ENCODE measurements at regions not wholly inside any gene's neighbourhood (a gene's known extent, or its start where the extent isn't known, plus 50 kb on each side); places are given as distances from the start of the nearest gene placed in this dataset.

DNA sequence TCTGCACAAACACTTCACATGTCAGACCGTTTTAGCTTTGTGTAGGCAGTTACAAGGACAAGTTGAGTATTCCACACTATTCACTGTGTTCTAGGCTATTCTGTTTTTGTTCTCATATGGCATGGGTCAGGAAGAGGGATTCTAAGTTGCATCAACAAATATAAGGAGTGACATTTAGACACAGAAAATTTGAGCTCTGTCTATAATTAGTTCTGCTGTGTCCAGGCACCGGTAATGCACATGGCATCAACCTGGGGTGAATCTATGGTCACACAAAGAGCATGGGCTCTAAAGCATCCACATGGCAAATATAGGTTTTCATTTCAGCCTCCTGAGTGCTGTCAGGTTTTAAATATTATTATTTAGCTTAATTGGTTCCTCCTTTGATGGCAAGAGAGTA is 130.4 kb upstream of the PMFBP1 start:
- CTCF ChIA-PET: no interaction called here
- no peaks in the 10 kb centered on the region for H3K36me3 ChIP-seq (ENCODE audit: control insufficient read depth in 2 of 2, insufficient read depth in 1 of 2, low read length in 2 of 2)
- H3K4me3 ChIP-seq (ENCODE audit: low read depth, low read length): no peak overlapping the region
- H3K4me1 ChIP-seq (ENCODE audit: control insufficient read depth, insufficient read depth, low read length): no peaks in the 10 kb centered on the region
- POLR2A ChIA-PET: no interaction called here
- TF ChIP-seq ZNF555 (tag by site-specific recombination; conservative IDR thresholded peaks at IDR 0.05) (no peak), ZBTB21 (tag by site-specific recombination; IDR thresholded peaks at IDR 0.05) (no peak), GLIS1 (tag by site-specific recombination; IDR thresholded peaks at IDR 0.05) (no peak), ZNF521 (tag by site-specific recombination; IDR thresholded peaks at IDR 0.05) (no peak), MEIS1 (CRISPR knock-in tag; IDR thresholded peaks at IDR 0.05; ENCODE audit: borderline replicate concordance) (no peak), ZNF701 (tag by site-specific recombination; IDR thresholded peaks at IDR 0.05) (no peak), ZBTB1 (tag by site-specific recombination; IDR thresholded peaks at IDR 0.05) (no peak), ZNF133 (tag by site-specific recombination; IDR thresholded peaks at IDR 0.05) (no peak), ZNF214 (tag by site-specific recombination; IDR thresholded peaks at IDR 0.05; ENCODE audit: borderline replicate concordance) (no peak), SP3 (tag by site-specific recombination; IDR thresholded peaks at IDR 0.05) (no peak), FEZF1 (tag by site-specific recombination; IDR thresholded peaks at IDR 0.05) (no peak), GLIS2 (tag by site-specific recombination; IDR thresholded peaks at IDR 0.05) (no peak), ZNF530 (tag by site-specific recombination; IDR thresholded peaks at IDR 0.05; ENCODE audit: low read depth) (no peak), HOXD13 (CRISPR knock-in tag; IDR thresholded peaks at IDR 0.05; ENCODE audit: borderline replicate concordance) (no peak), KLF1 (tag by site-specific recombination; IDR thresholded peaks at IDR 0.05) (no peak), ZNF792 (tag by site-specific recombination; IDR thresholded peaks at IDR 0.05) (no peak)
- TF ChIP-seq, protein P1, sequence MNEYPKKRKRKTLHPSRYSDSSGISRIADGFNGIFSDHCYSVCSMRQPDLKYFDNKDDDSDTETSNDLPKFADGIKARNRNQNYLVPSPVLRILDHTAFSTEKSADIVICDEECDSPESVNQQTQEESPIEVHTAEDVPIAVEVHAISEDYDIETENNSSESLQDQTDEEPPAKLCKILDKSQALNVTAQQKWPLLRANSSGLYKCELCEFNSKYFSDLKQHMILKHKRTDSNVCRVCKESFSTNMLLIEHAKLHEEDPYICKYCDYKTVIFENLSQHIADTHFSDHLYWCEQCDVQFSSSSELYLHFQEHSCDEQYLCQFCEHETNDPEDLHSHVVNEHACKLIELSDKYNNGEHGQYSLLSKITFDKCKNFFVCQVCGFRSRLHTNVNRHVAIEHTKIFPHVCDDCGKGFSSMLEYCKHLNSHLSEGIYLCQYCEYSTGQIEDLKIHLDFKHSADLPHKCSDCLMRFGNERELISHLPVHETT (tag by site-specific recombination; IDR thresholded peaks at IDR 0.05): no peak
- TF ChIP-seq, protein P2, sequence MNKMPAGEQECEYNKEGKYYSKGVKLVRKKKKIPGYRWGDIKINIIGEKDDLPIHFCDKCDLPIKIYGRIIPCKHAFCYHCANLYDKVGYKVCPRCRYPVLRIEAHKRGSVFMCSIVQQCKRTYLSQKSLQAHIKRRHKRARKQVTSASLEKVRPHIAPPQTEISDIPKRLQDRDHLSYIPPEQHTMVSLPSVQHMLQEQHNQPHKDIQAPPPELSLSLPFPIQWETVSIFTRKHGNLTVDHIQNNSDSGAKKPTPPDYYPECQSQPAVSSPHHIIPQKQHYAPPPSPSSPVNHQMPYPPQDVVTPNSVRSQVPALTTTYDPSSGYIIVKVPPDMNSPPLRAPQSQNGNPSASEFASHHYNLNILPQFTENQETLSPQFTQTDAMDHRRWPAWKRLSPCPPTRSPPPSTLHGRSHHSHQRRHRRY (tag by site-specific recombination; IDR thresholded peaks at IDR 0.05): no peak
- TF ChIP-seq, protein P3, sequence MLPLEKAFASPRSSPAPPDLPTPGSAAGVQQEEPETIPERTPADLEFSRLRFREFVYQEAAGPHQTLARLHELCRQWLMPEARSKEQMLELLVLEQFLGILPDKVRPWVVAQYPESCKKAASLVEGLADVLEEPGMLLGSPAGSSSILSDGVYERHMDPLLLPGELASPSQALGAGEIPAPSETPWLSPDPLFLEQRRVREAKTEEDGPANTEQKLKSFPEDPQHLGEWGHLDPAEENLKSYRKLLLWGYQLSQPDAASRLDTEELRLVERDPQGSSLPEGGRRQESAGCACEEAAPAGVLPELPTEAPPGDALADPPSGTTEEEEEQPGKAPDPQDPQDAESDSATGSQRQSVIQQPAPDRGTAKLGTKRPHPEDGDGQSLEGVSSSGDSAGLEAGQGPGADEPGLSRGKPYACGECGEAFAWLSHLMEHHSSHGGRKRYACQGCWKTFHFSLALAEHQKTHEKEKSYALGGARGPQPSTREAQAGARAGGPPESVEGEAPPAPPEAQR (tag by site-specific recombination; IDR thresholded peaks at IDR 0.05): no peak
- TF ChIP-seq, protein P4, sequence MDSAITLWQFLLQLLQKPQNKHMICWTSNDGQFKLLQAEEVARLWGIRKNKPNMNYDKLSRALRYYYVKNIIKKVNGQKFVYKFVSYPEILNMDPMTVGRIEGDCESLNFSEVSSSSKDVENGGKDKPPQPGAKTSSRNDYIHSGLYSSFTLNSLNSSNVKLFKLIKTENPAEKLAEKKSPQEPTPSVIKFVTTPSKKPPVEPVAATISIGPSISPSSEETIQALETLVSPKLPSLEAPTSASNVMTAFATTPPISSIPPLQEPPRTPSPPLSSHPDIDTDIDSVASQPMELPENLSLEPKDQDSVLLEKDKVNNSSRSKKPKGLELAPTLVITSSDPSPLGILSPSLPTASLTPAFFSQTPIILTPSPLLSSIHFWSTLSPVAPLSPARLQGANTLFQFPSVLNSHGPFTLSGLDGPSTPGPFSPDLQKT (IDR thresholded peaks at IDR 0.05; ENCODE audit: borderline replicate concordance, low read depth, low read length): no peak
- H3K9me3 ChIP-seq (ENCODE audit: control insufficient read depth, insufficient read depth, low read depth, low read length): no peaks in the 10 kb centered on the region
- no peak overlapping the region for H3K27ac ChIP-seq (ENCODE audit: extremely low read depth, low read depth, low read length)

DNA sequence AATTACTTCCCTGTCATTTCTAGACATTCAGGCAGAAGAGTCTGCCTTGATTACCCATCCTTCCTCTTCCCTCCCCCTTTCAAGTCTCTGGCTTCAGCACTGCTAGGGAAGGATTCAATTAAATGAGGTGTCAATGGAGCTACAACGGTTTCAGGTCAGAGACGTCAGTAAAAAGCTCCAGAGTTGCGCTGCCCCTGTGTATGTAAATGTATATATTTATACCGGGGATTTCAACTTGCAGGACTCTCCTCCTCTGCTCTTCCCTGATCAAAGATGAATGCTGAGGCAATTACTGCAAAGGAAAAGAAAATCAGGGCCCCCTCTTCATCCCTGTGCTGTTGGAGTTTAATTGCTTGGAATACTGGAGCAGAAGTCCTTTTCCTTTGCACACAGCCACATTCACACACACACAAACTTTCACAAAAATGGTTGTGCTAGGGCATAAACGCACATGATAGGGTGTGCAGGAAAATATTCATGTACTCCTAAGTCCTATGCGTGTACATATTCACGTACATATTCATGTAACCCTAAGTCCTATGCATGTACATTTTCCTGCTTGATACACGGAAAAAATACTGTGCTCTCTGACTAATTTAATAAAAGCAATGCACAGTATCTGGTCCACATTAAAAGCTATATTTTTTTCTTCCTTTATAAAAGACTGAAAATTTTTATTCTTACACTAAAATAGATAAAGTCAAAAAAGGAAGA is 129.7 kb upstream of the PMFBP1 start:
- CTCF ChIA-PET: no interaction called here
- Histone ChIP-seq H3K4me1 (ENCODE audit: control insufficient read depth, insufficient read depth, low read length) (no peaks in the 10 kb centered on the region), H3K4me3 (ENCODE audit: low read depth, low read length) (no peak overlapping the region), H3K36me3 (ENCODE audit: control insufficient read depth in 2 of 2, insufficient read depth in 1 of 2, low read length in 2 of 2) (no peaks in the 10 kb centered on the region), H3K9me3 (ENCODE audit: control insufficient read depth, insufficient read depth, low read depth, low read length) (no peaks in the 10 kb centered on the region), H3K27ac (ENCODE audit: extremely low read depth, low read depth, low read length) (no peak overlapping the region)
- POLR2A ChIA-PET: no interaction called here
- TF ChIP-seq ZNF623 (tag by site-specific recombination; IDR thresholded peaks at IDR 0.05) (no peak), ZNF223 (tag by site-specific recombination; IDR thresholded peaks at IDR 0.05) (no peak), ZNF701 (tag by site-specific recombination; IDR thresholded peaks at IDR 0.05) (no peak), ZSCAN23 (tag by site-specific recombination; IDR thresholded peaks at IDR 0.05) (no peak), ZNF521 (tag by site-specific recombination; IDR thresholded peaks at IDR 0.05) (no peak), ZNF157 (tag by site-specific recombination; IDR thresholded peaks at IDR 0.05) (no peak), KLF10 (tag by site-specific recombination; IDR thresholded peaks at IDR 0.05) (no peak), TCF7L2 (IDR thresholded peaks at IDR 0.05; ENCODE audit: borderline replicate concordance, low read depth, low read length) (no peak)
- TF ChIP-seq, protein P5, sequence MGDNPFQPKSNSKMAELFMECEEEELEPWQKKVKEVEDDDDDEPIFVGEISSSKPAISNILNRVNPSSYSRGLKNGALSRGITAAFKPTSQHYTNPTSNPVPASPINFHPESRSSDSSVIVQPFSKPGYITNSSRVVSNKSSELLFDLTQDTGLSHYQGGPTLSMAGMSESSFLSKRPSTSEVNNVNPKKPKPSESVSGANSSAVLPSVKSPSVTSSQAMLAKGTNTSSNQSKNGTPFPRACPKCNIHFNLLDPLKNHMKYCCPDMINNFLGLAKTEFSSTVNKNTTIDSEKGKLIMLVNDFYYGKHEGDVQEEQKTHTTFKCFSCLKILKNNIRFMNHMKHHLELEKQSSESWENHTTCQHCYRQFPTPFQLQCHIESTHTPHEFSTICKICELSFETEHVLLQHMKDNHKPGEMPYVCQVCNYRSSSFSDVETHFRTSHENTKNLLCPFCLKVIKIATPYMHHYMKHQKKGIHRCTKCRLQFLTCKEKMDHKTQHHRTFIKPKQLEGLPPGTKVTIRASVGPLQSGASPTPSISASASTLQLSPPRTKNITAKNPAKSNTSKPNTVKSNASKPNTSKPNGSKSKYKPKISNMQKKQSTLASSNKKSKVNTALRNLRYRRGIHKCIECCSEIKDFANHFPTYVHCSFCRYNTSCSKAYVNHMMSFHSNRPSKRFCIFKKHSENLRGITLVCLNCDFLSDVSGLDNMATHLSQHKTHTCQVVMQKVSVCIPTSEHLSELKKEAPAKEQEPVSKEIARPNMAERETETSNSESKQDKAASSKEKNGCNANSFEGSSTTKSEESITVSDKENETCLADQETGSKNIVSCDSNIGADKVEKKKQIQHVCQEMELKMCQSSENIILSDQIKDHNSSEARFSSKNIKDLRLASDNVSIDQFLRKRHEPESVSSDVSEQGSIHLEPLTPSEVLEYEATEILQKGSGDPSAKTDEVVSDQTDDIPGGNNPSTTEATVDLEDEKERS (tag by site-specific recombination; IDR thresholded peaks at IDR 0.05): no peak
- TF ChIP-seq, protein P4 (IDR thresholded peaks at IDR 0.05; ENCODE audit: borderline replicate concordance, low read depth, low read length): no peak
